Loucy (cell line): ENCODE measurements at regions not wholly inside any gene's neighbourhood (a gene's known extent, or its start where the extent isn't known, plus 50 kb on each side); places are given as distances from the start of the nearest gene placed in this dataset.

Experiments used
- H2AFZ ChIP-seq: fragments of 200-600 bp; sonication (generic); 2 replicates; pipeline ENCODE4 v1.6.0; 2016; ENCODE audit warnings: antibody characterized with exemption, mild to moderate bottlenecking, low read length, moderate library complexity
- H3F3A ChIP-seq: fragments of 200-600 bp; 2 replicates; pipeline ENCODE4 v1.6.0; 2016; ENCODE audit warnings: antibody characterized with exemption, low read depth, mild to moderate bottlenecking
- H3K27me3 ChIP-seq: fragments of 200-600 bp; sonication (generic); 2 replicates; pipeline ENCODE4 v1.6.1; 2014; ENCODE audit warnings: low read length, mild to moderate bottlenecking; ENCODE audit not compliant: insufficient read depth, poor library complexity, severe bottlenecking
- H3K36me3 ChIP-seq: fragments of 200-600 bp; sonication (generic); 2 replicates; pipeline ENCODE4 v1.6.1; 2016; ENCODE audit warnings: low read length; ENCODE audit not compliant: insufficient read depth
- H3K4me1 ChIP-seq: fragments of 200-600 bp; sonication (generic); 2 replicates; pipeline ENCODE4 v1.5.1; 2014; ENCODE audit warnings: low read length, mild to moderate bottlenecking; ENCODE audit not compliant: insufficient read depth, poor library complexity, severe bottlenecking
- H3K4me2 ChIP-seq: fragments of 200-600 bp; sonication (generic); 2 replicates; pipeline ENCODE4 v1.6.0; 2014; ENCODE audit warnings: antibody characterized with exemption, low read length, low read depth, mild to moderate bottlenecking; ENCODE audit not compliant: poor library complexity, severe bottlenecking
- H3K4me3 ChIP-seq: fragments of 200-600 bp; sonication (generic); 2 replicates; pipeline ENCODE4 v1.5.1; 2014; ENCODE audit warnings: low read length, mild to moderate bottlenecking, mixed read lengths; ENCODE audit not compliant: poor library complexity, severe bottlenecking
- H3K79me2 ChIP-seq: fragments of 200-600 bp; sonication (generic); 2 replicates; pipeline ENCODE4 v1.6.1; 2014; ENCODE audit warnings: low read length; ENCODE audit not compliant: insufficient read depth
- H3K9ac ChIP-seq: fragments of 200-600 bp; sonication (generic); 2 replicates; pipeline ENCODE4 v1.6.0; 2014; ENCODE audit warnings: mild to moderate bottlenecking, low read depth, low read length, moderate library complexity; ENCODE audit not compliant: poor library complexity, severe bottlenecking
- H3K9me2 ChIP-seq: fragments of 200-600 bp; sonication (generic); replicated peaks from 2 replicates; pipeline ENCODE4 v1.6.1; 2016; ENCODE audit warnings: low read depth, low read length, mixed read lengths
- H3K9me3 ChIP-seq: fragments of 200-600 bp; sonication (generic); 2 replicates; pipeline ENCODE4 v1.6.1; 2014; ENCODE audit warnings: mild to moderate bottlenecking, antibody characterized with exemption, low read length, low read depth; ENCODE audit not compliant: insufficient read depth
- H4K20me1 ChIP-seq: fragments of 200-600 bp; sonication (generic); 2 replicates; pipeline ENCODE4 v1.6.0; 2014; ENCODE audit warnings: antibody characterized with exemption, low read length, mild to moderate bottlenecking; ENCODE audit not compliant: insufficient read depth, poor library complexity, severe bottlenecking
- EZH2phosphoT487 ChIP-seq: fragments of 200-600 bp; IDR thresholded peaks from 2 replicates; pipeline ENCODE4 v1.6.1; 2018; ENCODE audit warnings: antibody characterized with exemption, mild to moderate bottlenecking, moderate library complexity, borderline replicate concordance
- TF ChIP-seq, protein P1 (sequence below): fragments of 200-600 bp; sonication (generic); conservative IDR thresholded peaks from 2 replicates; pipeline ENCODE4 v1.5.1; 2014; ENCODE audit warnings: mild to moderate bottlenecking, antibody characterized with exemption, low read length

DNA sequence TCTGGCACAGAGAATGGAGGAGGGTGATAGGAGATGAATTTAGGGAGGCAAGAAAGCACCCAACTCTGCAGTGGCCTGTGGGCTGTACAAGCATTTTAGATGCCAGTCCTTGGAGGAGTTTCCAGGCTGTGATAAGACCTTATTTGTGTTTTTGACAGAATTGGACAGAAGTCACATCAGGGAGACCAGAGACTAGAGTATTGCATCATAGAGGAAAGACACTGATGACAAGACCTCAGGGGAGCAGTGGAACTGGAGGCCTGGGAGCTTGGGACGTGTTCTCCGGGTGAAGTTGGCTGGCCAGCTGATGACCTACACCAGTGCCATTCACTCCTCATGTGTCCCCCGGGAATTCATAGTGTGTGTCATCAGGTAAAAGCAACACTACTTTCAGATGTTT, 284.0 kb upstream of the ZFP42 start:
- no peaks in the 10 kb centered on the region for H4K20me1 ChIP-seq
- no peaks in the 10 kb centered on the region for H3K27me3 ChIP-seq
- H3K4me2 ChIP-seq: no peak overlapping the region
- H3K9me3 ChIP-seq: peaks cover 3% of the 10 kb centered on the region; the same call in 1 of the 2 replicates
- no peaks in the 10 kb centered on the region for H3K36me3 ChIP-seq
- no peak overlapping the region for H2AFZ ChIP-seq
- no peaks in the 10 kb centered on the region for H3K4me1 ChIP-seq
- H3F3A ChIP-seq: no peaks in the 10 kb centered on the region
- H3K9ac ChIP-seq: no peak overlapping the region
- no peak overlapping the region for H3K4me3 ChIP-seq
- TF ChIP-seq, protein P1, sequence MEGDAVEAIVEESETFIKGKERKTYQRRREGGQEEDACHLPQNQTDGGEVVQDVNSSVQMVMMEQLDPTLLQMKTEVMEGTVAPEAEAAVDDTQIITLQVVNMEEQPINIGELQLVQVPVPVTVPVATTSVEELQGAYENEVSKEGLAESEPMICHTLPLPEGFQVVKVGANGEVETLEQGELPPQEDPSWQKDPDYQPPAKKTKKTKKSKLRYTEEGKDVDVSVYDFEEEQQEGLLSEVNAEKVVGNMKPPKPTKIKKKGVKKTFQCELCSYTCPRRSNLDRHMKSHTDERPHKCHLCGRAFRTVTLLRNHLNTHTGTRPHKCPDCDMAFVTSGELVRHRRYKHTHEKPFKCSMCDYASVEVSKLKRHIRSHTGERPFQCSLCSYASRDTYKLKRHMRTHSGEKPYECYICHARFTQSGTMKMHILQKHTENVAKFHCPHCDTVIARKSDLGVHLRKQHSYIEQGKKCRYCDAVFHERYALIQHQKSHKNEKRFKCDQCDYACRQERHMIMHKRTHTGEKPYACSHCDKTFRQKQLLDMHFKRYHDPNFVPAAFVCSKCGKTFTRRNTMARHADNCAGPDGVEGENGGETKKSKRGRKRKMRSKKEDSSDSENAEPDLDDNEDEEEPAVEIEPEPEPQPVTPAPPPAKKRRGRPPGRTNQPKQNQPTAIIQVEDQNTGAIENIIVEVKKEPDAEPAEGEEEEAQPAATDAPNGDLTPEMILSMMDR: no peak
- TF ChIP-seq EZH2phosphoT487: no peak
- no peaks in the 10 kb centered on the region for H3K9me2 ChIP-seq
- H3K79me2 ChIP-seq: no peaks in the 10 kb centered on the region

DNA sequence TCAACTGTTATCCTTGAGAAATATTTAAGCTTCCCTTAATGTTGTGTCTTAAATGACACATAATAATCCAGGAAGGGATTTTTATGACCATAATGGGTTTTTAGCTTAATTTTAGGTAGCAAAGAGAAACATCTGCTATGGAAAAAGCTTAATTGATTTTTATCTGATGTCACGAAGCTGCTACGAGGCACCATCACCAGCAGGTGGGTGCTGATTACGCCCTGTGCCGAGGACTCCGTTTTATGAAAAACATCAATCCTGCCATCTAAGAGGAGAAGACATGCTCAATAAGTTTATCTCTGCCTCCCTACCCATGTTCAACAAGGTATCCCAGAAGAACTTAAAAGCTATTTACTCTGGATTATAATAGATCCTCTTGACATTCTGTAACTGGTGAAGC, 280.6 kb upstream of the ZFP42 start:
- Histone ChIP-seq H3K27me3 (no peaks in the 10 kb centered on the region), H3K9ac (no peak overlapping the region), H3K36me3 (no peaks in the 10 kb centered on the region), H3F3A (no peaks in the 10 kb centered on the region), H3K4me1 (no peaks in the 10 kb centered on the region), H3K4me2 (no peak overlapping the region), H3K79me2 (no peaks in the 10 kb centered on the region), H3K9me2 (no peaks in the 10 kb centered on the region), H2AFZ (no peak overlapping the region), H4K20me1 (no peaks in the 10 kb centered on the region), H3K9me3 (no peaks in the 10 kb centered on the region), H3K4me3 (no peak overlapping the region)
- TF ChIP-seq, protein P1: no peak
- TF ChIP-seq EZH2phosphoT487: no peak

DNA sequence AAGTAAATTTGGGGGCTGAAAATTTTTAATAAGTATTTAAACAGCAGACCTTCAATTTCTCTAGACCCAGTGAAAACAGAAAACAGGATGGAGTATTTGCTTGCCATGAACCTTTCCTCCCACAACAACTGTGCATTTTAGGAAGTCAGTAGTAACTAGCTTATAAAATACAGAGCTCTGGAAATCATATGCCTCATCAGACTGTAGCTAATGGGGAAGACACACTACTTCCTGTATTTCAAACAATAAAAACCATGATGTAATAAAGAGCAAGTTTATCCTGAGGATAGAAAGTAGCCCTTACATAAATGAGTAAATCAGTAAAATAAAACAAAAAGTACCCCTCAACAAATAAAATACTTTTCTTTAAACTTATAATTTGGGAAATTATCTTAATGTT, 280.1 kb upstream of the ZFP42 start:
- Histone ChIP-seq H3K9me3 (no peaks in the 10 kb centered on the region), H3K79me2 (no peaks in the 10 kb centered on the region), H3K4me2 (no peak overlapping the region), H3K4me3 (no peak overlapping the region), H3K4me1 (no peaks in the 10 kb centered on the region), H4K20me1 (no peaks in the 10 kb centered on the region), H3K36me3 (no peaks in the 10 kb centered on the region), H2AFZ (no peak overlapping the region), H3K9me2 (no peaks in the 10 kb centered on the region), H3K9ac (no peak overlapping the region), H3F3A (no peaks in the 10 kb centered on the region), H3K27me3 (no peaks in the 10 kb centered on the region)
- TF ChIP-seq, protein P1: no peak
- TF ChIP-seq EZH2phosphoT487: no peak
